HUES6 (cell line): ENCODE measurements at regions not wholly inside any gene's neighbourhood (a gene's known extent, or its start where the extent isn't known, plus 50 kb on each side); places are given as distances from the start of the nearest gene placed in this dataset.
A peak's percentile ranks its signal among the peaks of the same experiment; 100 is the strongest.

Source experiments
- H3K27ac ChIP-seq: 2 replicates; pipeline ENCODE4 v1.7.0; 2013; ENCODE audit warnings: low read depth, mild to moderate bottlenecking, low read length, inconsistent platforms
- H3K27me3 ChIP-seq: 2 replicates; pipeline ENCODE4 v1.6.1; 2013; ENCODE audit warnings: low read length; ENCODE audit not compliant: control insufficient read depth, insufficient read depth
- H3K36me3 ChIP-seq: 2 replicates; pipeline ENCODE4 v1.6.1; 2013; ENCODE audit warnings: low read length; ENCODE audit not compliant: control insufficient read depth, insufficient read depth
- H3K4me1 ChIP-seq: 2 replicates; pipeline ENCODE4 v1.6.1; 2013; ENCODE audit warnings: low read length; ENCODE audit not compliant: control insufficient read depth, insufficient read depth
- H3K4me3 ChIP-seq: 2 replicates; pipeline ENCODE4 v1.5.1; 2013; ENCODE audit warnings: low read depth, low read length
- H3K9ac ChIP-seq: one replicate; pipeline ENCODE4 v1.6.1; 2013; ENCODE audit warnings: mild to moderate bottlenecking, low read length
- H3K9me3 ChIP-seq: 2 replicates; pipeline ENCODE4 v1.6.1; 2013; ENCODE audit warnings: low read depth, low read length; ENCODE audit not compliant: control insufficient read depth, insufficient read depth

- Histone ChIP-seq H3K27ac (no peak overlapping the region), H3K4me3 (no peak overlapping the region), H3K36me3 (no peaks in the 10 kb centered on the region), H3K4me1 (peaks cover 66% of the 10 kb centered on the region), H3K9me3 (no peaks in the 10 kb centered on the region), H3K27me3 (no peaks in the 10 kb centered on the region), H3K9ac (no peak overlapping the region)
Observed at GRCh38 chr2:134202371-134202770, 51.5 kb upstream of the MGAT5 start.

- Histone ChIP-seq H3K36me3 (no peaks in the 10 kb centered on the region), H3K27me3 (no peaks in the 10 kb centered on the region), H3K4me3 (no peak overlapping the region), H3K9ac (no peak overlapping the region), H3K27ac (0 out of 2 replicates have a peak overlapping the region, but pooled peaks have one; percentile 24), H3K4me1 (peaks cover 67% of the 10 kb centered on the region), H3K9me3 (no peaks in the 10 kb centered on the region)
Observed at GRCh38 chr2:134203175-134203574, 50.7 kb upstream of the MGAT5 start.
